ENCODE measurements at regions not wholly inside any gene's neighbourhood (a gene's known extent, or its start where the extent isn't known, plus 50 kb on each side); places are given as distances from the start of the nearest gene placed in this dataset.
A peak's percentile ranks its signal among the peaks of the same experiment; 100 is the strongest.

- DNase-seq (ENCODE audit: low read depth in 4 of 4, low spot score in 2 of 4) = no peak
These were observed 150.3 kb upstream of the HABP2 start for GRCh38 chr10:113402602-113403001.

- no peak for DNase-seq (ENCODE audit: low read depth in 4 of 4, low spot score in 2 of 4)
These were observed 145.6 kb upstream of the HABP2 start for GRCh38 chr10:113407218-113407617.

- no peak for DNase-seq (ENCODE audit: low read depth in 4 of 4, low spot score in 2 of 4)
These were observed 143.7 kb upstream of the HABP2 start for GRCh38 chr10:113409175-113409574.

- no peak for DNase-seq (ENCODE audit: low read depth in 4 of 4, low spot score in 2 of 4)
These were observed 142.2 kb upstream of the HABP2 start for GRCh38 chr10:113410618-113411017.

GRCh38 chr10:113411456-113411855 lies 141.4 kb upstream of the HABP2 start:
- DNase-seq (ENCODE audit: low read depth in 4 of 4, low spot score in 2 of 4) = no peak

- no peak for DNase-seq (ENCODE audit: low read depth in 4 of 4, low spot score in 2 of 4)
These were observed 140.7 kb upstream of the HABP2 start for GRCh38 chr10:113412161-113412560.

GRCh38 chr10:113414543-113414942 lies 138.3 kb upstream of the HABP2 start:
- DNase-seq (ENCODE audit: low read depth in 4 of 4, low spot score in 2 of 4) = no peak

GRCh38 chr10:113415246-113415645 lies 137.6 kb upstream of the HABP2 start:
- DNase-seq (ENCODE audit: low read depth in 4 of 4, low spot score in 2 of 4) = no peak

GRCh38 chr10:113420057-113420732 lies 132.7 kb upstream of the HABP2 start:
- no peak for DNase-seq (ENCODE audit: low read depth in 4 of 4, low spot score in 2 of 4)

GRCh38 chr10:113420733-113421675 lies 131.8 kb upstream of the HABP2 start:
- DNase-seq (ENCODE audit: low read depth in 4 of 4, low spot score in 2 of 4) = no peak

- DNase-seq (ENCODE audit: low read depth in 4 of 4, low spot score in 2 of 4) = no peak
These were observed 130.5 kb upstream of the HABP2 start for GRCh38 chr10:113422371-113422770.

GRCh38 chr10:113423981-113424721 lies 128.7 kb upstream of the HABP2 start:
- DNase-seq (ENCODE audit: low read depth in 4 of 4, low spot score in 2 of 4) = no peak

GRCh38 chr10:113425008-113425407 lies 127.8 kb upstream of the HABP2 start:
- no peak for DNase-seq (ENCODE audit: low read depth in 4 of 4, low spot score in 2 of 4)

- DNase-seq (ENCODE audit: low read depth in 4 of 4, low spot score in 2 of 4) = peak; percentile 19 to 45 (median 36)
These were observed 127.3 kb upstream of the HABP2 start for GRCh38 chr10:113425541-113425951.

- DNase-seq (ENCODE audit: low read depth in 4 of 4, low spot score in 2 of 4) = no peak
These were observed 126.5 kb upstream of the HABP2 start for GRCh38 chr10:113426181-113426877.

GRCh38 chr10:113427236-113427735 lies 125.6 kb upstream of the HABP2 start:
- DNase-seq (ENCODE audit: low read depth in 4 of 4, low spot score in 2 of 4) = no peak

GRCh38 chr10:113427811-113428558 lies 124.9 kb upstream of the HABP2 start:
- no peak for DNase-seq (ENCODE audit: low read depth in 4 of 4, low spot score in 2 of 4)

- DNase-seq (ENCODE audit: low read depth in 4 of 4, low spot score in 2 of 4) = no peak
These were observed 122.0 kb upstream of the HABP2 start for GRCh38 chr10:113430634-113431397.

Measured in left renal cortex interstitium (tissue), 4 donors.